ENCODE measurements at regions not wholly inside any gene's neighbourhood (a gene's known extent, or its start where the extent isn't known, plus 50 kb on each side); places are given as distances from the start of the nearest gene placed in this dataset.

- H3K36me3 Mint-ChIP-seq (ENCODE audit: low read depth) = no peaks in the 10 kb centered on the region
- intact Hi-C loops (cut with micrococcal nuclease) = no loop called here
- DNase-seq = no peak
- no peak overlapping the region for H3K4me3 Mint-ChIP-seq
- no peaks in the 10 kb centered on the region for H3K4me1 Mint-ChIP-seq
- H3K27me3 Mint-ChIP-seq = no peaks in the 10 kb centered on the region
- no peaks in the 10 kb centered on the region for H3K9me3 Mint-ChIP-seq
- no peak overlapping the region for H3K27ac Mint-ChIP-seq
Measured at GRCh38 chr4:32790803-32791202, 2070.6 kb downstream of the PCDH7 start.

- intact Hi-C loops (cut with micrococcal nuclease) = no loop called here
- H3K27me3 Mint-ChIP-seq = no peaks in the 10 kb centered on the region
- no peaks in the 10 kb centered on the region for H3K4me1 Mint-ChIP-seq
- no peak overlapping the region for H3K4me3 Mint-ChIP-seq
- no peak overlapping the region for H3K27ac Mint-ChIP-seq
- no peaks in the 10 kb centered on the region for H3K36me3 Mint-ChIP-seq (ENCODE audit: low read depth)
- DNase-seq = no peak
- no peaks in the 10 kb centered on the region for H3K9me3 Mint-ChIP-seq
Measured at GRCh38 chr4:32798471-32799159, 2078.4 kb downstream of the PCDH7 start.

GRCh38 chr4:32824336-32824735 lies 2104.2 kb downstream of the PCDH7 start:
- no peaks in the 10 kb centered on the region for H3K27me3 Mint-ChIP-seq
- no peak for DNase-seq
- no peak overlapping the region for H3K4me3 Mint-ChIP-seq
- intact Hi-C loops (cut with micrococcal nuclease) = no loop called here
- H3K4me1 Mint-ChIP-seq = no peaks in the 10 kb centered on the region
- H3K36me3 Mint-ChIP-seq (ENCODE audit: low read depth) = no peaks in the 10 kb centered on the region
- no peak overlapping the region for H3K27ac Mint-ChIP-seq
- H3K9me3 Mint-ChIP-seq = peaks cover 14% of the 10 kb centered on the region

GRCh38 chr4:32826169-32826568 lies 2106.0 kb downstream of the PCDH7 start:
- H3K27me3 Mint-ChIP-seq = no peaks in the 10 kb centered on the region
- no peaks in the 10 kb centered on the region for H3K36me3 Mint-ChIP-seq (ENCODE audit: low read depth)
- H3K27ac Mint-ChIP-seq = no peak overlapping the region
- H3K4me1 Mint-ChIP-seq = no peaks in the 10 kb centered on the region
- intact Hi-C loops (cut with micrococcal nuclease) = no loop called here
- no peak overlapping the region for H3K4me3 Mint-ChIP-seq
- H3K9me3 Mint-ChIP-seq = peaks cover 11% of the 10 kb centered on the region
- no peak for DNase-seq

GRCh38 chr4:32830160-32830559 lies 2110.0 kb downstream of the PCDH7 start:
- H3K4me3 Mint-ChIP-seq = no peak overlapping the region
- peaks cover 4% of the 10 kb centered on the region for H3K9me3 Mint-ChIP-seq
- no peak overlapping the region for H3K27ac Mint-ChIP-seq

GRCh38 chr4:32831104-32831503 lies 2110.9 kb downstream of the PCDH7 start:
- Mint-ChIP-seq H3K27ac (no peak overlapping the region), H3K4me3 (no peak overlapping the region), H3K4me1 (no peaks in the 10 kb centered on the region), H3K36me3 (ENCODE audit: low read depth) (no peaks in the 10 kb centered on the region), H3K27me3 (no peaks in the 10 kb centered on the region), H3K9me3 (peaks cover 4% of the 10 kb centered on the region)
- no peak for DNase-seq
- intact Hi-C loops (cut with micrococcal nuclease) = no loop called here

More at GRCh38 chr4:32830160-32830559, 2110.0 kb downstream of the PCDH7 start:
- no peaks in the 10 kb centered on the region for H3K4me1 Mint-ChIP-seq
- intact Hi-C loops (cut with micrococcal nuclease) = no loop called here
- no peak for DNase-seq
- no peaks in the 10 kb centered on the region for H3K36me3 Mint-ChIP-seq (ENCODE audit: low read depth)
- H3K27me3 Mint-ChIP-seq = no peaks in the 10 kb centered on the region

- no peaks in the 10 kb centered on the region for H3K27me3 Mint-ChIP-seq
- no peaks in the 10 kb centered on the region for H3K36me3 Mint-ChIP-seq (ENCODE audit: low read depth)
- no peak for DNase-seq
- no peaks in the 10 kb centered on the region for H3K4me1 Mint-ChIP-seq
- intact Hi-C loops (cut with micrococcal nuclease) = no loop called here
- no peak overlapping the region for H3K4me3 Mint-ChIP-seq
- H3K27ac Mint-ChIP-seq = no peak overlapping the region
- H3K9me3 Mint-ChIP-seq = no peaks in the 10 kb centered on the region
Measured at GRCh38 chr4:32840461-32841189, 2120.5 kb downstream of the PCDH7 start.

- no peak overlapping the region for H3K4me3 Mint-ChIP-seq
- DNase-seq = no peak
- intact Hi-C loops (cut with micrococcal nuclease) = no loop called here
Measured at GRCh38 chr4:32841217-32841616, 2121.0 kb downstream of the PCDH7 start.

GRCh38 chr4:32847461-32847860 lies 2127.3 kb downstream of the PCDH7 start:
- no peak for DNase-seq
- no peak overlapping the region for H3K27ac Mint-ChIP-seq
- no peaks in the 10 kb centered on the region for H3K27me3 Mint-ChIP-seq
- no peaks in the 10 kb centered on the region for H3K36me3 Mint-ChIP-seq (ENCODE audit: low read depth)
- intact Hi-C loops (cut with micrococcal nuclease) = no loop called here
- H3K4me1 Mint-ChIP-seq = no peaks in the 10 kb centered on the region
- H3K9me3 Mint-ChIP-seq = no peaks in the 10 kb centered on the region
- H3K4me3 Mint-ChIP-seq = no peak overlapping the region

More at GRCh38 chr4:32841217-32841616, 2121.0 kb downstream of the PCDH7 start:
- H3K9me3 Mint-ChIP-seq = no peaks in the 10 kb centered on the region
- no peaks in the 10 kb centered on the region for H3K36me3 Mint-ChIP-seq (ENCODE audit: low read depth)
- H3K4me1 Mint-ChIP-seq = no peaks in the 10 kb centered on the region
- no peak overlapping the region for H3K27ac Mint-ChIP-seq
- no peaks in the 10 kb centered on the region for H3K27me3 Mint-ChIP-seq

- DNase-seq = no peak
- H3K4me1 Mint-ChIP-seq = no peaks in the 10 kb centered on the region
- intact Hi-C loops (cut with micrococcal nuclease) = no loop called here
- peaks cover 4% of the 10 kb centered on the region for H3K9me3 Mint-ChIP-seq
- H3K36me3 Mint-ChIP-seq (ENCODE audit: low read depth) = no peaks in the 10 kb centered on the region
- H3K4me3 Mint-ChIP-seq = no peak overlapping the region
- no peak overlapping the region for H3K27ac Mint-ChIP-seq
- no peaks in the 10 kb centered on the region for H3K27me3 Mint-ChIP-seq
Measured at GRCh38 chr4:32855622-32856021, 2135.5 kb downstream of the PCDH7 start.

GRCh38 chr4:32858361-32858760 lies 2138.2 kb downstream of the PCDH7 start:
- intact Hi-C loops (cut with micrococcal nuclease) = no loop called here
- Mint-ChIP-seq H3K9me3 (peaks cover 4% of the 10 kb centered on the region), H3K27ac (no peak overlapping the region), H3K36me3 (ENCODE audit: low read depth) (no peaks in the 10 kb centered on the region), H3K27me3 (no peaks in the 10 kb centered on the region), H3K4me1 (no peaks in the 10 kb centered on the region), H3K4me3 (no peak overlapping the region)
- no peak for DNase-seq

- no peaks in the 10 kb centered on the region for H3K4me1 Mint-ChIP-seq
- H3K9me3 Mint-ChIP-seq = peaks cover 4% of the 10 kb centered on the region
- no peak overlapping the region for H3K27ac Mint-ChIP-seq
- DNase-seq = no peak
- intact Hi-C loops (cut with micrococcal nuclease) = no loop called here
- no peaks in the 10 kb centered on the region for H3K36me3 Mint-ChIP-seq (ENCODE audit: low read depth)
- no peak overlapping the region for H3K4me3 Mint-ChIP-seq
- H3K27me3 Mint-ChIP-seq = no peaks in the 10 kb centered on the region
Measured at GRCh38 chr4:32858971-32859370, 2138.8 kb downstream of the PCDH7 start.

- intact Hi-C loops (cut with micrococcal nuclease) = no loop called here
- H3K27me3 Mint-ChIP-seq = no peaks in the 10 kb centered on the region
- no peaks in the 10 kb centered on the region for H3K36me3 Mint-ChIP-seq (ENCODE audit: low read depth)
- H3K4me1 Mint-ChIP-seq = no peaks in the 10 kb centered on the region
- H3K9me3 Mint-ChIP-seq = peaks cover 3% of the 10 kb centered on the region
- no peak overlapping the region for H3K27ac Mint-ChIP-seq
- no peak overlapping the region for H3K4me3 Mint-ChIP-seq
- DNase-seq = no peak
Measured at GRCh38 chr4:32864713-32865351, 2144.7 kb downstream of the PCDH7 start.

GRCh38 chr4:32876546-32876945 lies 2156.4 kb downstream of the PCDH7 start:
- Mint-ChIP-seq H3K4me1 (no peaks in the 10 kb centered on the region), H3K4me3 (no peak overlapping the region), H3K27ac (no peak overlapping the region), H3K9me3 (peaks cover 8% of the 10 kb centered on the region), H3K27me3 (no peaks in the 10 kb centered on the region), H3K36me3 (ENCODE audit: low read depth) (no peaks in the 10 kb centered on the region)
- no peak for DNase-seq
- intact Hi-C loops (cut with micrococcal nuclease) = no loop called here
